K562 (cell line): ENCODE measurements at regions not wholly inside any gene's neighbourhood (a gene's known extent, or its start where the extent isn't known, plus 50 kb on each side); places are given as distances from the start of the nearest gene placed in this dataset.

Source experiments
- CTBP1 ChIP-seq: fragments of 450-650 bp; IDR thresholded peaks from 2 replicates; pipeline ENCODE4 v1.6.1; 2016; ENCODE audit warnings: borderline replicate concordance
- EGR1 ChIP-seq: fragments of 450-650 bp; conservative IDR thresholded peaks from 2 replicates; pipeline ENCODE4 v1.6.1; 2017; ENCODE audit warnings: mild to moderate bottlenecking
- FUS ChIP-seq: fragments of 200-400 bp; formaldehyde crosslinking; optimal IDR thresholded peaks from 2 replicates; pipeline ENCODE3; 2017; ENCODE audit warnings: low read depth, low read length
- GABPB2 ChIP-seq: fragments of 250-450 bp; sonication (Bioruptor Pico); conservative IDR thresholded peaks from 2 replicates; pipeline ENCODE4 v1.5.1; 2021; ENCODE audit warnings: mild to moderate bottlenecking
- HDAC6 ChIP-seq: IDR thresholded peaks from 2 replicates; pipeline ENCODE4 v1.6.1; 2012; ENCODE audit warnings: low read depth, mild to moderate bottlenecking, control low read depth, inconsistent platforms, low read length, moderate library complexity
- HMG20A ChIP-seq: fragments of 450-650 bp; formaldehyde crosslinking; conservative IDR thresholded peaks from 2 replicates; pipeline ENCODE4 v1.4.0; 2020; ENCODE audit warnings: mild to moderate bottlenecking, mixed read lengths
- ILF3 ChIP-seq: fragments of 450-650 bp; IDR thresholded peaks from 2 replicates; pipeline ENCODE4 v1.6.1; 2018; ENCODE audit warnings: antibody characterized with exemption, mild to moderate bottlenecking, moderate library complexity, borderline replicate concordance
- KDM1A ChIP-seq, 2 experiments: fragments of 450-650 bp; IDR thresholded peaks; 2 replicates each; pipeline ENCODE4 v1.6.1; 2016; ENCODE audit warnings: mild to moderate bottlenecking in 2 of 2
- MEF2A ChIP-seq: IDR thresholded peaks from 2 replicates; pipeline ENCODE4 v1.6.1; 2011; ENCODE audit warnings: low read depth, mild to moderate bottlenecking, low read length, moderate library complexity; ENCODE audit not compliant: control insufficient read depth
- MTA2 ChIP-seq: fragments of 450-650 bp; IDR thresholded peaks from 2 replicates; pipeline ENCODE4 v1.6.1; 2016; ENCODE audit warnings: low read depth
- PTRF ChIP-seq: fragments of 450-650 bp; IDR thresholded peaks from 2 replicates; pipeline ENCODE4 v1.6.1; 2016; ENCODE audit warnings: mild to moderate bottlenecking, missing genetic modification characterization, missing compliant biosample characterization
- SIX5 ChIP-seq, 2 experiments: IDR thresholded peaks; 2 replicates each; pipeline ENCODE4 v1.6.1; 2011; ENCODE audit warnings: low read length in 2 of 2, borderline replicate concordance in 1 of 2, low read depth in 1 of 2, mild to moderate bottlenecking in 1 of 2, moderate library complexity in 1 of 2; ENCODE audit not compliant: insufficient read depth in 1 of 2
- SMARCB1 ChIP-seq: IDR thresholded peaks from 2 replicates; pipeline ENCODE4 v1.6.1; 2011; ENCODE audit warnings: improper control_type of control experiment, low read depth; ENCODE audit not compliant: insufficient read length
- TCF7 ChIP-seq: sonication (generic); IDR thresholded peaks from 2 replicates; pipeline ENCODE4 v1.6.1; 2016; ENCODE audit warnings: antibody characterized with exemption, borderline replicate concordance
- TEAD1 ChIP-seq, 2 experiments: fragments of 450-650 bp in 1 of 2; sonication (generic) in 1 of 2; formaldehyde crosslinking; IDR thresholded peaks; 2 replicates each; pipeline versions ENCODE4 v1.4.0 to v1.8.0; 2020 to 2022; ENCODE audit warnings: mild to moderate bottlenecking in 2 of 2, missing genetic modification reagents in 1 of 2
- TSC22D4 ChIP-seq: fragments of 450-650 bp; IDR thresholded peaks from 2 replicates; pipeline ENCODE4 v1.6.1; 2016; ENCODE audit warnings: missing genetic modification characterization, missing biosample characterization, control low read depth
- ZBTB11 ChIP-seq, 3 experiments: fragments of 200-800 bp in 1 of 3; fragments of 250-450 bp in 1 of 3; fragments of 450-650 bp in 1 of 3; sonication (Bioruptor Pico) in 1 of 3; sonication (Bioruptor generic) in 1 of 3; formaldehyde crosslinking in 1 of 3; IDR thresholded peaks; 2 replicates each; pipeline versions ENCODE4 v1.6.1 to v1.8.0; 2016 to 2022; ENCODE audit warnings: mild to moderate bottlenecking in 2 of 3, missing genetic modification characterization in 2 of 3, missing compliant biosample characterization in 1 of 3, moderate library complexity in 1 of 3
- ZEB2 ChIP-seq: fragments of 450-650 bp; IDR thresholded peaks from 2 replicates; pipeline ENCODE4 v1.6.1; 2016
- ZNF184 ChIP-seq: sonication (generic); formaldehyde crosslinking; IDR thresholded peaks from 2 replicates; pipeline ENCODE4 v1.5.0; 2020; ENCODE audit warnings: missing genetic modification reagents
- ZNF398 ChIP-seq: fragments of 250-450 bp; sonication (Bioruptor Pico); IDR thresholded peaks from 2 replicates; pipeline ENCODE4 v1.8.0; 2021; ENCODE audit warnings: moderate library complexity, mild to moderate bottlenecking, inconsistent platforms
- ZNF431 ChIP-seq: sonication (generic); formaldehyde crosslinking; IDR thresholded peaks from 2 replicates; pipeline ENCODE4 v1.8.0; 2022; ENCODE audit warnings: mild to moderate bottlenecking, missing genetic modification reagents
- ZNF644 ChIP-seq: fragments of 200-800 bp; sonication (Bioruptor generic); IDR thresholded peaks from 2 replicates; pipeline ENCODE4 v1.6.1; 2016; ENCODE audit warnings: low read depth, missing genetic modification characterization, missing compliant biosample characterization
- ZNF668 ChIP-seq: fragments of 250-450 bp; sonication (Bioruptor Pico); IDR thresholded peaks from 2 replicates; pipeline ENCODE4 v1.8.0; 2022; ENCODE audit warnings: mild to moderate bottlenecking, inconsistent platforms
- ZNF766 ChIP-seq: fragments of 200-800 bp; sonication (Bioruptor generic); conservative IDR thresholded peaks from 2 replicates; pipeline ENCODE4 v1.6.1; 2016; ENCODE audit warnings: missing genetic modification characterization, missing compliant biosample characterization
- ZNF780A ChIP-seq: fragments of 250-450 bp; sonication (Bioruptor Pico); IDR thresholded peaks from 2 replicates; pipeline ENCODE4 v1.5.0; 2021; ENCODE audit warnings: mild to moderate bottlenecking

- TF ChIP-seq GABPB2 (CRISPR knock-in tag) (no peak), ZBTB11 (CRISPR knock-in tag; IDR thresholded peaks at IDR 0.05) (no peak), HMG20A (CRISPR knock-in tag) (no peak), ZEB2 (no peak), MTA2 (no peak), ZNF398 (CRISPR knock-in tag) (no peak), TEAD1 (CRISPR knock-in tag; IDR thresholded peaks at IDR 0.05) (no peak), SIX5 (IDR thresholded peaks at IDR 0.05; ENCODE audit: borderline replicate concordance in 1 of 2, insufficient read depth in 1 of 2, low read depth in 1 of 2, low read length in 2 of 2) (no peak), FUS (no peak), MEF2A (peak; percentile 35; the same call in 1 of the 2 replicates), KDM1A (IDR thresholded peaks at IDR 0.05) (peak; percentile 7 to 54; a peak in 2 of 4 replicates), EGR1 (no peak), ZNF780A (CRISPR knock-in tag) (no peak), ZNF668 (CRISPR knock-in tag) (no peak), ZNF184 (CRISPR knock-in tag) (no peak), ZNF431 (CRISPR knock-in tag) (no peak), CTBP1 (no peak), ZNF766 (no peak; the same call in 1 of the 2 replicates), PTRF (no peak), TSC22D4 (no peak), HDAC6 (no peak), SMARCB1 (no peak), TCF7 (no peak), ZNF644 (tag) (0 out of 2 replicates have a peak, but pooled peaks have one; percentile 14), ILF3 (no peak)
These were observed 54.7 kb upstream of the PRDM8 start (continued) for GRCh38 chr4:80142394-80143306.
